Omental fat pad (tissue), 3 donors: ENCODE measurements at regions not wholly inside any gene's neighbourhood (a gene's known extent, or its start where the extent isn't known, plus 50 kb on each side); places are given as distances from the start of the nearest gene placed in this dataset.

ENCODE experiments used
- ATAC-seq: fragments of 150-250 bp; one replicate; pipeline ENCODE4 v1.9.1; 2016; ENCODE audit warnings: mild to moderate bottlenecking, moderate library complexity; ENCODE audit not compliant: low FRiP score
- DNase-seq: peaks from one replicate; pipeline ENCODE4 v3.0.0-alpha.2; 2019; ENCODE audit warnings: low spot score
- TF ChIP-seq, protein P1 (sequence below), 3 donors: fragments of 450-650 bp; IDR thresholded peaks; one replicate each; pipeline ENCODE4 v1.5.1; 2016 to 2017; ENCODE audit warnings: antibody characterized with exemption in 3 of 3, mild to moderate bottlenecking in 3 of 3, moderate library complexity in 2 of 3

GRCh38 chr10:132485391-132485790 is 52.2 kb upstream of the INPP5A start:
- TF ChIP-seq, protein P1, sequence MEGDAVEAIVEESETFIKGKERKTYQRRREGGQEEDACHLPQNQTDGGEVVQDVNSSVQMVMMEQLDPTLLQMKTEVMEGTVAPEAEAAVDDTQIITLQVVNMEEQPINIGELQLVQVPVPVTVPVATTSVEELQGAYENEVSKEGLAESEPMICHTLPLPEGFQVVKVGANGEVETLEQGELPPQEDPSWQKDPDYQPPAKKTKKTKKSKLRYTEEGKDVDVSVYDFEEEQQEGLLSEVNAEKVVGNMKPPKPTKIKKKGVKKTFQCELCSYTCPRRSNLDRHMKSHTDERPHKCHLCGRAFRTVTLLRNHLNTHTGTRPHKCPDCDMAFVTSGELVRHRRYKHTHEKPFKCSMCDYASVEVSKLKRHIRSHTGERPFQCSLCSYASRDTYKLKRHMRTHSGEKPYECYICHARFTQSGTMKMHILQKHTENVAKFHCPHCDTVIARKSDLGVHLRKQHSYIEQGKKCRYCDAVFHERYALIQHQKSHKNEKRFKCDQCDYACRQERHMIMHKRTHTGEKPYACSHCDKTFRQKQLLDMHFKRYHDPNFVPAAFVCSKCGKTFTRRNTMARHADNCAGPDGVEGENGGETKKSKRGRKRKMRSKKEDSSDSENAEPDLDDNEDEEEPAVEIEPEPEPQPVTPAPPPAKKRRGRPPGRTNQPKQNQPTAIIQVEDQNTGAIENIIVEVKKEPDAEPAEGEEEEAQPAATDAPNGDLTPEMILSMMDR (IDR thresholded peaks at IDR 0.05): no peak
- ATAC-seq (no peak), DNase-seq (no peak)

GRCh38 chr10:132486539-132487121 is 51.0 kb upstream of the INPP5A start:
- TF ChIP-seq, protein P1 (IDR thresholded peaks at IDR 0.05): no peak
- no peak for DNase-seq
- ATAC-seq: no peak

GRCh38 chr10:132487241-132488135 is 50.1 kb upstream of the INPP5A start:
- TF ChIP-seq, protein P1 (IDR thresholded peaks at IDR 0.05): no peak
- no peak for ATAC-seq
- no peak for DNase-seq
